GM23338 (cell line): ENCODE measurements at regions not wholly inside any gene's neighbourhood (a gene's known extent, or its start where the extent isn't known, plus 50 kb on each side); places are given as distances from the start of the nearest gene placed in this dataset.
A peak's percentile ranks its signal among the peaks of the same experiment; 100 is the strongest.

ENCODE experiments used
- ATAC-seq: fragments of 200-7000 bp; cut with Tn5 transposase; 3 replicates; pipeline ENCODE4 v1.9.1; 2020
- DNase-seq: peaks from one replicate; pipeline ENCODE4 v3.0.0-alpha.2; 2015; ENCODE audit warnings: low spot score
- H2AFZ ChIP-seq: fragments of 200-600 bp; sonication (generic); 2 replicates; pipeline ENCODE4 v1.8.0; 2016; ENCODE audit warnings: antibody characterized with exemption, mild to moderate bottlenecking, moderate library complexity
- H3F3A ChIP-seq: fragments of 200-600 bp; sonication (generic); replicated peaks from 2 replicates; pipeline ENCODE4 v1.8.0; 2017; ENCODE audit warnings: antibody characterized with exemption, mixed run types, low read depth
- H3K27ac ChIP-seq: fragments of 200-600 bp; sonication (generic); 2 replicates; pipeline ENCODE4 v1.6.1; 2016; ENCODE audit warnings: low read depth
- H3K27me3 ChIP-seq: fragments of 200-600 bp; sonication (generic); 2 replicates; pipeline ENCODE4 v1.8.0; 2016; ENCODE audit warnings: mild to moderate bottlenecking, mixed run types, moderate library complexity; ENCODE audit not compliant: insufficient read depth
- H3K36me3 ChIP-seq: fragments of 200-600 bp; sonication (generic); 2 replicates; pipeline ENCODE4 v1.8.0; 2016; ENCODE audit warnings: mild to moderate bottlenecking; ENCODE audit not compliant: insufficient read depth
- H3K4me1 ChIP-seq: fragments of 200-600 bp; sonication (generic); 2 replicates; pipeline ENCODE4 v1.8.0; 2016; ENCODE audit warnings: mild to moderate bottlenecking, moderate library complexity; ENCODE audit not compliant: insufficient read depth
- H3K4me2 ChIP-seq: fragments of 200-600 bp; sonication (generic); 2 replicates; pipeline ENCODE4 v1.7.1; 2017; ENCODE audit warnings: mixed run types
- H3K4me3 ChIP-seq: fragments of 200-600 bp; sonication (generic); 2 replicates; pipeline ENCODE4 v1.6.1; 2016; ENCODE audit warnings: mixed run types
- H3K79me2 ChIP-seq: fragments of 200-600 bp; sonication (generic); replicated peaks from 2 replicates; pipeline ENCODE4 v1.8.0; 2017; ENCODE audit warnings: mild to moderate bottlenecking; ENCODE audit not compliant: insufficient read depth
- H3K9me2 ChIP-seq: fragments of 200-600 bp; sonication (generic); 2 replicates; pipeline ENCODE4 v1.8.0; 2017; ENCODE audit not compliant: insufficient read depth
- H4K20me1 ChIP-seq: fragments of 200-600 bp; sonication (generic); replicated peaks from 2 replicates; pipeline ENCODE4 v1.8.0; 2017; ENCODE audit warnings: mild to moderate bottlenecking; ENCODE audit not compliant: insufficient read depth
- H3K27ac Mint-ChIP-seq: 2 replicates; pipeline ENCODE4 v1.8.0; 2020; ENCODE audit warnings: inconsistent platforms, mild to moderate bottlenecking, moderate library complexity, mixed read lengths
- H3K27me3 Mint-ChIP-seq: 3 replicates; pipeline ENCODE4 v1.8.0; 2022; ENCODE audit warnings: low read depth, mild to moderate bottlenecking, moderate library complexity, mixed read lengths, inconsistent platforms; ENCODE audit not compliant: insufficient read depth, poor library complexity
- H3K36me3 Mint-ChIP-seq: 3 replicates; pipeline ENCODE4 v1.8.0; 2021; ENCODE audit warnings: low read depth, mild to moderate bottlenecking, inconsistent platforms, moderate library complexity, mixed read lengths
- H3K4me1 Mint-ChIP-seq: 3 replicates; pipeline ENCODE4 v1.8.0; 2020; ENCODE audit warnings: mild to moderate bottlenecking, inconsistent platforms, mixed read lengths
- H3K4me3 Mint-ChIP-seq: 3 replicates; pipeline ENCODE4 v1.8.0; 2021; ENCODE audit warnings: moderate library complexity, mild to moderate bottlenecking, inconsistent platforms, mixed read lengths
- H3K9me3 Mint-ChIP-seq: 3 replicates; pipeline ENCODE4 v1.8.0; 2020; ENCODE audit warnings: moderate library complexity, mild to moderate bottlenecking, inconsistent platforms, mixed read lengths
- CREB1 ChIP-seq: fragments of 250-450 bp; sonication (Bioruptor Pico); IDR thresholded peaks from 2 replicates; pipeline ENCODE4 v1.5.0; 2020; ENCODE audit warnings: low read depth, mild to moderate bottlenecking, moderate library complexity
- CTCF ChIP-seq, 2 experiments: fragments of 200-600 bp in 1 of 2; sonication (generic) in 1 of 2; conservative IDR thresholded peaks; 2 replicates each; pipeline versions ENCODE4 v1.5.1 to v1.6.1; 2016 to 2017; ENCODE audit warnings: antibody characterized with exemption in 2 of 2, low read depth in 2 of 2, mild to moderate bottlenecking in 2 of 2, moderate library complexity in 1 of 2
- ETS1 ChIP-seq: IDR thresholded peaks from 2 replicates; pipeline ENCODE4 v1.6.1; 2016; ENCODE audit warnings: antibody characterized with exemption
- EZH2 ChIP-seq: fragments of 200-600 bp; sonication (generic); IDR thresholded peaks from one replicate; pipeline ENCODE4 v1.8.0; 2017; ENCODE audit warnings: antibody characterized with exemption, mild to moderate bottlenecking, low read depth; ENCODE audit not compliant: unreplicated experiment
- EZH2phosphoT487 ChIP-seq: fragments of 200-600 bp; sonication (generic); IDR thresholded peaks from one replicate; pipeline ENCODE4 v1.8.1; 2018; ENCODE audit warnings: antibody characterized with exemption; ENCODE audit not compliant: unreplicated experiment
- JUNB ChIP-seq: IDR thresholded peaks from one replicate; pipeline ENCODE4 v1.6.1; 2016; ENCODE audit warnings: antibody characterized with exemption; ENCODE audit not compliant: unreplicated experiment
- NANOG ChIP-seq: IDR thresholded peaks from 2 replicates; pipeline ENCODE4 v1.6.1; 2016; ENCODE audit warnings: antibody characterized with exemption, borderline replicate concordance
- POLR2AphosphoS5 ChIP-seq: IDR thresholded peaks from 2 replicates; pipeline ENCODE4 v1.6.1; 2016; ENCODE audit warnings: antibody characterized with exemption, low read depth
- REST ChIP-seq: IDR thresholded peaks from one replicate; pipeline ENCODE4 v1.6.1; 2018; ENCODE audit warnings: antibody characterized with exemption; ENCODE audit not compliant: unreplicated experiment
- STAT1 ChIP-seq: IDR thresholded peaks from one replicate; pipeline ENCODE4 v1.6.1; 2016; ENCODE audit warnings: antibody characterized with exemption; ENCODE audit not compliant: unreplicated experiment
- ZNF114 ChIP-seq: fragments of 250-450 bp; sonication (Bioruptor Pico); IDR thresholded peaks from 2 replicates; pipeline ENCODE4 v1.5.0; 2020; ENCODE audit warnings: mild to moderate bottlenecking, moderate library complexity
- ZNF331 ChIP-seq: fragments of 250-450 bp; sonication (Bioruptor Pico); IDR thresholded peaks from 2 replicates; pipeline ENCODE4 v1.5.0; 2020; ENCODE audit warnings: low read depth, mild to moderate bottlenecking, moderate library complexity

- TF ChIP-seq REST (no peak), NANOG (no peak), EZH2 (no peak)
Measured at GRCh38 chr4:114208574-114209151, 229.2 kb upstream of the ARSJ start (continued).

- Mint-ChIP-seq H3K4me3 (no peak overlapping the region), H3K27me3 (no peaks in the 10 kb centered on the region), H3K9me3 (0 out of 3 replicates have a peak, but pooled peaks cover 2% of the 10 kb centered on the region), H3K27ac (no peak overlapping the region), H3K36me3 (no peaks in the 10 kb centered on the region), H3K4me1 (peaks cover 3% of the 10 kb centered on the region; the same call in 2 of the 3 replicates)
- TF ChIP-seq CTCF (conservative IDR thresholded peaks at IDR 0.05; ENCODE audit: low read depth in 2 of 2): no peak
- no peak for TF ChIP-seq ETS1
- no peak for TF ChIP-seq ZNF114
- Histone ChIP-seq H2AFZ (peak overlapping the region; percentile 39; the same call in 1 of the 2 replicates), H3F3A (no peaks in the 10 kb centered on the region), H3K36me3 (no peaks in the 10 kb centered on the region), H3K4me2 (no peak overlapping the region), H3K27me3 (no peaks in the 10 kb centered on the region), H3K4me3 (no peak overlapping the region), H3K9me2 (no peaks in the 10 kb centered on the region), H3K27ac (no peak overlapping the region), H3K79me2 (no peaks in the 10 kb centered on the region), H3K4me1 (peaks cover 6% of the 10 kb centered on the region; the same call in 1 of the 2 replicates), H4K20me1 (no peaks in the 10 kb centered on the region)
- DNase-seq (no peak), ATAC-seq (no peak)
Measured at GRCh38 chr4:114209584-114209983, 230.1 kb upstream of the ARSJ start.

GRCh38 chr4:114211556-114211955 lies 232.1 kb upstream of the ARSJ start:
- peaks cover 3% of the 10 kb centered on the region; the same call in 2 of the 3 replicates for H3K4me1 Mint-ChIP-seq
- H3K4me3 Mint-ChIP-seq: no peak overlapping the region
- H3F3A ChIP-seq: no peaks in the 10 kb centered on the region
- H3K4me1 ChIP-seq: peaks cover 6% of the 10 kb centered on the region; the same call in 1 of the 2 replicates
- H3K27me3 ChIP-seq: no peaks in the 10 kb centered on the region
- H3K27ac ChIP-seq: no peak overlapping the region
- 0 out of 3 replicates have a peak, but pooled peaks cover 5% of the 10 kb centered on the region for H3K9me3 Mint-ChIP-seq
- no peaks in the 10 kb centered on the region for H3K36me3 Mint-ChIP-seq
- no peak overlapping the region for H3K4me2 ChIP-seq
- DNase-seq: no peak
- ATAC-seq: no peak
- H2AFZ ChIP-seq: no peak overlapping the region
- H3K36me3 ChIP-seq: no peaks in the 10 kb centered on the region
- H3K27me3 Mint-ChIP-seq: no peaks in the 10 kb centered on the region
- no peaks in the 10 kb centered on the region for H3K9me2 ChIP-seq
- H3K4me3 ChIP-seq: no peak overlapping the region
- no peaks in the 10 kb centered on the region for H3K79me2 ChIP-seq
- H4K20me1 ChIP-seq: no peaks in the 10 kb centered on the region
- H3K27ac Mint-ChIP-seq: no peak overlapping the region
- TF ChIP-seq ZNF114: no peak
- no peak for TF ChIP-seq CREB1
- no peak for TF ChIP-seq EZH2
- TF ChIP-seq ETS1: no peak
- TF ChIP-seq EZH2phosphoT487: no peak
- TF ChIP-seq ZNF331 (CRISPR knock-in tag): no peak
- no peak for TF ChIP-seq STAT1
- no peak for TF ChIP-seq CTCF (conservative IDR thresholded peaks at IDR 0.05; ENCODE audit: low read depth in 2 of 2)
- TF ChIP-seq JUNB: no peak
- no peak for TF ChIP-seq POLR2AphosphoS5
